ENCODE measurements at regions not wholly inside any gene's neighbourhood (a gene's known extent, or its start where the extent isn't known, plus 50 kb on each side); places are given as distances from the start of the nearest gene placed in this dataset.

DNA sequence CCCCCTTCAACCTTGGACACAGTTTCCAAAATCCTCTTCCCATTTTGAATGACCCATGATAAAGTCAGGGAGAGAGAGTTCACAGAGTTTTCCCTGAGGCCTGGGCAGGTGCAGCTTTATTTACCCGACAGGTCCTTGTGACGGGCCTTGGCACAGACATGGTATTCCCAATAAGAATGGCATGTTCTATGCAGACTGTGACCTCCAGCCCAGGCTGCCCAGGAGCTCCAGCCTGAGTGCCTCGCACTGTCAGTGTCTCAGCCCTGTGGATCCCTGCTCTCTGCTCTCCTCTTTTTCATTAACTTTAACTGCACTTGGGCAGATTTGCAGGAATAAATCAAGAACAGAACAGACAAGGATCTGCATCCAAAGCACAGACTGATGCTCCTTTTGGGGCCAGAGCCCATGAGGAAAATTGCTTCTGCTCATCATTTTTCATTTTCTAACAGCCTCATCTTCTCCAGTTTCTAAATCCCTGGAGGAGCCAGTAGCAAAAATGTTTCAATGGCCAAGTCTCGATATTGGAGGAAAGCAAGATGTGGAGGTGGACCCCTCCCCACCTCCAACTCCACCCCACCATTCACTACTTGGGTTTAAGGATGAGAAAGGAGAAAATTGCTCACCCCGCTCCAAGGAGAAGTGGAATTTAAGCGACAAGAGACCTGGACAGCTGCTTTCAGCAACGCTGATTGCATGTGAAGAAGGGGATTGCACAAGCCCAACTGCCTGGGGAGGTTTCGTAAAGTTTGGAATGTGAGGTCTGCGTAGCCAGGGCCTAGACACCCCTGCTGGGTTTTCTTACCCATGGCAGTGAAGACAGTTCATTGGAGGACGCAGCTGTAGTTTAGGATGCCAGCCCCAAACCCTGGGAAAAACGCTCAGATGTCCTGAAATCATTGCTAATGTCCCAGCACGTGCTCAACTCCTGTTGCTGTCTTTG is 225.9 kb downstream of the WDR11 start:
- peak; percentile 20 for DNase-seq

- no peak for DNase-seq
Measured at GRCh38 chr10:121078036-121078435, 226.9 kb downstream of the WDR11 start.

- DNase-seq, result no peak
Measured at GRCh38 chr10:121078672-121079102, 227.5 kb downstream of the WDR11 start.

DNA sequence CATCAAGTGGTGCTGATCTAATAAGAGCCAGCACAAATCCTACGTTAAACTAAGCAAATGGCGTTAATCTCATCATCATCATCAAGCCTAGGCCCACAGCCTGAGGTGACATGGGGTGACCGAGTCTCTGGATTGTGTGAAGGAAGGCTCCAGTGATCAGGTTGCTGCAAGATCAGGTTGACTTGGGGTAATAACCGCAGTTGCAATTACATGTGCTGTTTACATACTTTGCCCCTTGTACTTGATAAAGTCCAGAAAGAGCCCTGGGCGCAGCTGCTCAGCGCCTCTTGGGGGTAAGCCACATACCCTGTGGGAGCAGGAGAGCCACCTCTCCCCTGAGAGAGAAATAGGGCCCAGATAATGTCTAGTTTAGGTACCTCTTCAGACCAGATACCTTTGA is 228.1 kb downstream of the WDR11 start:
- no peak for DNase-seq

DNA sequence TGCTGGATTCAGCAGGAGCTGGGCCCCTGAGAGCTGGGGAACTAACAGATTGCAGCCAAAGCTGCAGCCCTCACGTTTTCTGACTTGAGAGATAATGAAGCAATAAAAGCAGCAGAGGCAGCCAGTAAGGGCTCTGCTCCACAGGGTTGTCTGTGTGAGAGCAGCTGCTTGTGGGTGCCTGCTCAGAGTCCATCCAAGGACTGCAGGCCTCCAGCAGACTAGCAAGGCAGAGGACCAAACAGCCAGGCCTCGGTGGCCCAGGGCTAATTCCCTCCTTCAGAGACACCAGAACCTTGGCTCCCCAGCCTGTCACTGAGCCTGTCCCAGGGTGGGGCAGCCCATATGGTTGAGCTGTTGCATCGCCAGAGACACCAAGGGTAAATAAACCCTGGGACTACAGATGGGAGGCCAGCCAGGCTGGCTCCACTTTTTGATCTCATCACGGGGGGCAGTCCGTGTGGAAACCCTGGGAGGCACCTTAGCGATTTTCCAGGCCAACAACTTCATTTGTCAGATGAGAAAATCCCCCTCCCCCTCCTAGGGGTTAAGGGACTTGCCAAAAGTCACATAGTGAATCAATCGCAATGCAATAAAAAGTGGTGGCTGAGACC is 229.2 kb downstream of the WDR11 start:
- no peak for DNase-seq

- no peak for DNase-seq
Measured at GRCh38 chr10:121081306-121081705, 230.1 kb downstream of the WDR11 start.

GRCh38 chr10:121082984-121083383 is 231.8 kb downstream of the WDR11 start:
- DNase-seq, result no peak

DNA sequence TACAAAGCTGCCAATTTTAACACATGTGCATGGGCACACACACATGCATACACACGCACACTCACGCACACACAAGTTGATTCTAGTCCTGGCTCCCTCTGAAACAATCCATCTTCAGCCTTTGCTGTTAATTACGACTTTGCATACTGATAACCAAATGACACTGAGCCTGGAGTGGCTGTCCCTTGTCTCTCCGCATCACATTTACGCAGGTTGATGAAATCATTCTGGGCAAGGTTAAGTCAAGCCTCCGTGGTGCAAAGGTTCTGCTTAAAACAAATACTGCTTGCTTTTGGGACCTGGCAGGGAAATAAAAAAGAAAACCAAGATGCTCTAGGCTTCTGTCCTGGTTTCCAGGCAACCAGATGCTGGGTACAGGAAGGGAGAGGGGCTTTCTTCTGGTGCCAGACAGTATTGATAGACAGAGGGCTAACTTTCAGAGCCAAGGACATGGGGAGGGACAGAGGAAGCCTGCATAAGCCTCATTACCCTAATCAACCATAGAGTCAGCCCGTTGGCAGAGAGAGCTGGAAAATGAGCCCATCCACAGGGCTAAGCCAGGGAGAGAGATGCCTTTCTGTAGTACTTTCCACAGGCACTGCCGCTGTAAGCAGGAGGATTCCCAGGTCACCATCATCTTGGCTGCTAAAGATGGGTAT is 233.0 kb downstream of the WDR11 start:
- no peak for DNase-seq

- DNase-seq, result no peak
Measured at GRCh38 chr10:121084675-121085070, 233.5 kb downstream of the WDR11 start.

- no peak for DNase-seq
Measured at GRCh38 chr10:121085367-121085766, 234.2 kb downstream of the WDR11 start.

- DNase-seq, result no peak
Measured at GRCh38 chr10:121087129-121087528, 236.0 kb downstream of the WDR11 start.

- no peak for DNase-seq
Measured at GRCh38 chr10:121087688-121088087, 236.5 kb downstream of the WDR11 start.

DNA sequence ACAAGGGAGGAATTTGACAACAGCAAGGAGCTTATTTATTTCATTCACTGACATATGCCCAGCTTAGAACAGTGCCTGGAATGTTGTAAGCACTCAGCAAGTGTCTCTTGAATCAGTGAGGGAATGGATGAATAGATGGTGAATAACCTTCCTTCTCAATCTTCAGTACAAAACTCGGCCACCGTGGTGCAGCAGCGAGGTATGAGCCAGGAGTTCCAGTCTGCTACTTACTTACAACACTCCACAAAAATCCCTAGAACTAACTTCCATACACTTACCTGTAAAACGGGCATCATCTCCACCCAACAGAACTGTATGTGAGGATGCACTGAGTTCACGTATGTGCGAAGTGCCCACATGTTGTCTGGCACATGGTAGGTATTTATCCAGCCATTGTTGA is 237.4 kb downstream of the WDR11 start:
- DNase-seq, result no peak

- no peak for DNase-seq
Measured at GRCh38 chr10:121089434-121089833, 238.3 kb downstream of the WDR11 start.

DNA sequence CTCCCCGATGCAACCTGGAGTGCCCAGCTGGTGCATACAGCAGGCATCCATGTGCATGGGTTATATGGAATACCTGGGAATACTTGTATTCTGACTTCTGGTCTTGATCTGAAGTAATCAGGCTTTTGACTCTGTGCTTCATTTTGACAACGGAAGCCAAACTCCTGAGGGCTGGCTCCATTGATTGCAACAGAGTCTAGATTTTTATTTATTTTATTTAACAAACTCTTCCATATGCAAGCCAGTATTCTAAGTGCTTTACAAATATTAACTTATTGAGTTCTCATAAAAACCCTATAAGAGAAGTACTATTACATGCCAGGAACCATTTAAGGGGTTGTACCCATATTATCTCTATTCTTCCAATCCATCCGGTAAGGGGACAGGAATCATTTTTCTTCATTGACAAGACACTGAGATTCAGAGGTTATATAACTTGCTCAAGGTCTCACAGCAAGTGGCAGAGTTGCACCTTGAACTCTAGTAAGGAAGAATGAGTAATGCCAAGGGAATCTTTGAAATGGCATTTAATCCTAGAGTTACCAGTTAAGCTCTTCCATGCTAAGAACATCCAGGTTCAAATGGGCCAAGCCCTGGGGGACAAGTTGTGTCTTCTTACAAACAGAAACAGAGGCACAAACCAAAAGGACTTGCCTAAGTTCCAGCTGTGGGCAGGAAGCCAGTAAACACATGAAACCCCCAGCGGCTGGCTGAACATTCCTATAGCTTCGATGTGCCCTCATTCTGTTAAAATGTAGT is 241.0 kb downstream of the WDR11 start:
- no peak for DNase-seq

- DNase-seq, result no peak
Measured at GRCh38 chr10:121092720-121093095, 241.5 kb downstream of the WDR11 start.

DNA sequence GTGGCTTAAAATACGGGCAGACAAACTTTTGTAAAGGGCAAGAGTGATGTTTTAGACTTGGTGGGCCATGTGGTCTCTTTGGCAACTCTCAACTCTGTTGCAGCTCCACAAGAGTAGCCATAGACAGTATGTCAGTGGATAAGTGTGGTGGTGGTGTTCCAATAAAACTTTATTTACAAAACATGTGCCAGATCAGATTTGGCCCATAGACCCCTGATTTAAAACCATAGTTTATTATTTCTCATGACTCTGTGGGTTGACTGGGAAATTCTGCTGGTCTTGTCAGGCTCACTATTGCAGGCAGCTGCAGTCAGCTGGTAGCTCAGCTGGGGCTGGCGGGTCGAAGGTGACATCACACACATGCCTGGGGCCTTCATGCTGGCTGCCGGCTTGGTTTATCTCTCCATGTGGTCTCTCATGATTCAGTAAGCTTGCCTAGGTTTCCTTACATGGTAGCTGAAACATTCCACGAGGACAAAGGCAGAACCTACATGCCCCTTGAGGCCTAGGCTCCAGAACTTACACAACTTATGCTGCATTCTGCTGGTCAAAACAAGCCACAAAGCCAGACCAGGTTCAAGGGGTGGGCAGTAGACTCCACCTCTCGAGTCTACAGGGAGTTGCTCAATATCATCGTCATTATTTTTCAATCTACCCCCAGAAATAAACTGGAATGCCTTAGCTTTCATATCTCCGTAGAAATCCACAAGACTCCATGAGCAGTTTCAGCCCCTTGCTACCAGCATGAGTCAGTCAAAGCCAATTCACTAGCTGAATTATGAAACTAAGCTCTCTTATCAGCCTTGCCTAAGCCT is 245.7 kb downstream of the WDR11 start:
- no peak for DNase-seq

DNA sequence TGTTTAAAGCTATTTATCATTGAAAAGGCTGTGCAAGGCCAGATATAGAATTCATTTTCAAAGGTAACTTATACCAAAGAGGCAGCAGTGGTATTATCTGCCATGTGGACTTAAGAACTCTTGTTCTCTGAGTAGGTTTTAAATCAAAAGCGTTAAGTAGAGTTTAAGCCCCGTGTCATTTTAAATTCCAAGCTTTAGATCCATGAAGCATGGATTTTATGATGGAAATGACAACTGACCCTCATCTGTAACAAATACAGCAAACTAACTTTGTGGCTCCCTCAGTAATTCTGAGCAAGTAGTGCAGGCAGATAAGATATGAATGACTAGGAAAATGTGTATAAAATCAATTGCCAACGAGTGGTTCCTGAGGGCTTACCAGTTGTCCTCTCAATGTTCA is 247.0 kb downstream of the WDR11 start:
- DNase-seq, result no peak

DNA sequence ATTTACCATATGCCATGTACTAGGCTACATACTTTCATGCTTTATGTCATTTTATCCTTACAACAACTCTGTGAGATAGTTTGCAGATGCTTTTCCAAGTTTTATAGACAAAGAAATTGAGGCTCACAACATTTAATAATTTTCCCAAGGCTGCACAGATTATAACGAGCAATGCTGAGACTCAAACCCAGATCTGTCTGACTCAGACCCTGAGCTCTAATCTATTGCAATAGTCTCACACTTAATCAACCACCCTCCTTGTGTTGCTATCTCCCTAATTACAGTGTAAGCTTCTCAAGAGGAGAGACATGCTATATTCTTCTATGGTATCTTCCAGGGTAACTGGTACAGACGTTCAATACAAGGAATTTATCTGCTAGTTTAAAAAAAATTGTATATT is 247.6 kb downstream of the WDR11 start:
- DNase-seq, result no peak

DNA sequence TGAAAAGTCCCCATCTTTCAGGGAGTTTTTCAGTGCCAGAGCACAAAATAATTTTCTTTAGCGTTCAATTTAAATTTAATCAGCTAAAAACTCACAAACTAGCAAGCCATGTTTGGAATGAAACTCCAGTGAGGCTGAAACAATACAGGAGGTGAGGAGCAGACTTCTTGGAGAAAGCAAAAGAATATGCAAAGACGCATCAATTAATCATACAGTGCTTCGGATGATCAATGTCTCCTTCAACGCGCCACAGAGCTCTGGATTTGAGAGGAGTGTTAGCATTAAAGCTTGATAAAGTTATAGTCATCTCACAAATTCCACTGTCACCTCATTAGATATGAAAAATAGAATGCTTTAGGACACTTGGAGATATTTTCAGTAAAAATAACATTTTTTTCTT is 248.0 kb downstream of the WDR11 start:
- DNase-seq, result no peak

- DNase-seq, result no peak
Measured at GRCh38 chr10:121099592-121099991, 248.4 kb downstream of the WDR11 start.

- DNase-seq, result no peak
Measured at GRCh38 chr10:121101561-121101960, 250.4 kb downstream of the WDR11 start.
